T-helper 2 cell (primary cell): ENCODE measurements at regions not wholly inside any gene's neighbourhood (a gene's known extent, or its start where the extent isn't known, plus 50 kb on each side); places are given as distances from the start of the nearest gene placed in this dataset.
A peak's percentile ranks its signal among the peaks of the same experiment; 100 is the strongest.

Experiments used
- DNase-seq, 5 experiments: peaks; one replicate each; pipeline versions ENCODE4 v3.0.0 to v3.0.0-alpha.2; 2012 to 2022

DNA sequence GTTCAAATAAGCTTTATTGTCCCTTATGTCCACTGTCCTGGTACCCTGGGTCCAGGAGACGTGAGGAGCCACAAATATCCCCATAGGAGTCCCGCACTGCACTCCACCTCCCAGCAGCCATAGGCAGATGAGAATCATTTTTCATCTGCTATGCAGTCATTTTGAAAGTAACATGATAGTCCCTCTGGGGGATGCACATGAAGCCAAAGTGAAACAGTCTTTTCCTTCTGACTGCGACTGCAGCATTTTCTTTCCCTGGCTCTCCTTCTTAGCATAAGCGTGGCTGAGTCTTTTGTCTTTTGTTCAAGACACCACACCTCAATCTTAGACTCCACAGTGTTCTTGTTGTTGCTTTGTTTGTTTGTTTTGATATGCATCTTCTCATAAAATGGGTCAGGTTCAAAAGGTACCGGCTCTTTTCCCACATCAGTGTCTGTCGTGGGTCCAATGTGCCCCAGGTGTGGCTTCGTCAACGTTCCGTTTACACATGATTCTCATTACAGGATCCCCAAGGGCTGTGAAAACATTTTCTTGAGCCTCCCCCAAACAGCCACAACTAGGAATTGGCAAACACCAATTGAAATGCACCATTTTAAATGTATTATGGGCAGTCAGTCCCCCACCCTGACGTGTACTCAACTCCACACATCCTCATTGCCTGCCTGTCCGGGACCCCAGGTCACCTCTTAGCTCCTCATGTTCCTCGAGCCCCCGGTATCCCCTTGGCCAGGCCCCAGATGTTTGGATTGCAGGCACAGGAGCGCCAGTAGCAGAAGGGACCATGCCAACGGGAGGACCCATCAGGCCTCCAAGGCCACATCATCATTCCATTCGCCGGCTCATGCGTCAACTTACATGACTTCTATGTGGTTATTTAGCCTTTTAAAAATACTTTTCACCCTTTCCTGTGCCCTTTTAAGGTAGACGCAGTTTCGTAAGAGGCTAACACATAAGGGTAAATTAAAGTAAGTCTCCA lies 237.8 kb upstream of the DAPK1 start:
- no peak for DNase-seq

DNA sequence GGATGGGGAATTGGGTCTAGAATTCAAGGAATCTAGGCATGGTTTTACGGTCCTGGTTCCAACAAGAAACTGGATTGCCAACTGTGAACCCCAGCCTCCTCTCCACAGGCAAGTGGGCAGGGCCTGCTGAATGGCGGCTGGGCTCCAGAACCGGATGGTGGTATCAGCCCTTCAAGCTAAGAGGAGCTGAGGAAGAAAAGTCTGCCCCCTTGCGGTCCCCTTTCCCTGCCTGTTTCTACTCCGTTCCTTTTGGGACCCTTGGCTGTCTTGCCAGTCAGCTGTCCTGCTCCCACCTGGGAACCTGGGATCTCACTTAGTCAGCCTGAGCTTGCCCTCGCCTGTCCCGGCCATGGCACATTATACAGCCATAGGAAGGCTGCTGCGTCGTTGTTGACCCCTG lies 234.4 kb upstream of the DAPK1 start:
- DNase-seq, result no peak

DNA sequence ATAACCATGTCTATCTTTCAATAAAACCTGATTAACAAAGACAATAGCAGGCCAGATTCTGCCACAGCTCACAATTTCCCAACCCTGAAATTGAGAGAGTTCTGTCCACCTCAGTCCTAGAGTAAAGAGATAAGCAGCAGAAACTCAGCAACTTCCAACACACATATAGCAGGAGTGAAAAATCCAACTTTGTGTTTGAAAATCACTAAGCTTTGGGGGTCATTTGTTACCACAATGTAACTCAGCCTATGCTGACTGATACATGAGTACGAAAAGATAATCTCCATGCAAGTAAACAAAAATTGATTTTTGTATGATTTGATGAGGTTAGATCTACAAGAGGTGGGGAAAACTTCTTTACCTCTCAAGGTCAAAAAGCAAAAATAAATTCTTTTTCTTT lies 231.0 kb upstream of the DAPK1 start:
- DNase-seq, result no peak

DNA sequence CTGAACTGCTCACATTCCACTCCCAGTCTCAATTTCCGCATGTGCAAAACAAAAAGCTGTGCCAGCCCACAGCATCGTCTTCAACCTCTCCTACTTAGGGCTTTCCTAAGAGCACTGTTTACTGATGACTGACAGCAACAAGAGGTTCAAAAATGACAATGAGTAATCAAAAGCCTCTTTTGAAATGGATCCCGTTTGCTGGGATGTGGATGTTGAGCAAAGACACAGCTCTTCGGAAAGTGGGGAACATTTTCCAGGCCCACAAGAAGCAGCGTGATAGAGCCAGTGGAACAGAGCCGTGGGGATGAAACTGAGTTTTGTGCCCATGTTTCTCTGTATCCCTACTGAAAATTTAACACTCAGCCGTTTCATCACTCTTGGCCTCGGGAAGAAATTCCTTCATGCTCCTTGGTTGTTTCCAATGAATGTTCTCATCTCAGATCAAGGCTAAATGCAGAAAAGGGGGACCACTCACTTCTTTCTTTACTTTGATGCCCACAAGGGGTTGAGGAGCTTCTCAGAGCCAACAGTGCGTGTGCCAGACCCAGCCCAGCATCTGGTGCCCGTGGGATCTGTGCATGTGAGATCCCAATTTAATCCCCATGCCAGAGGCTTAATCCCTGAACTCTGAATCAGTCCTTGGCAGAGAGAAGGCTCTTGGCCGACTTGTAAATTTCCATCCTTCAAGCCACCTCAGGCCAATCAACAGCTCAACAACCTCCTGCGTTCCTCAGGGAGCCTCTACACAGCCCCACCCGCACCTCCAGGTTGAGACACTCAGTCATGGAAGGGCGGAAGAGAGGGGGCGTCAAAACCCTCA lies 230.2 kb upstream of the DAPK1 start:
- DNase-seq, result no peak

DNA sequence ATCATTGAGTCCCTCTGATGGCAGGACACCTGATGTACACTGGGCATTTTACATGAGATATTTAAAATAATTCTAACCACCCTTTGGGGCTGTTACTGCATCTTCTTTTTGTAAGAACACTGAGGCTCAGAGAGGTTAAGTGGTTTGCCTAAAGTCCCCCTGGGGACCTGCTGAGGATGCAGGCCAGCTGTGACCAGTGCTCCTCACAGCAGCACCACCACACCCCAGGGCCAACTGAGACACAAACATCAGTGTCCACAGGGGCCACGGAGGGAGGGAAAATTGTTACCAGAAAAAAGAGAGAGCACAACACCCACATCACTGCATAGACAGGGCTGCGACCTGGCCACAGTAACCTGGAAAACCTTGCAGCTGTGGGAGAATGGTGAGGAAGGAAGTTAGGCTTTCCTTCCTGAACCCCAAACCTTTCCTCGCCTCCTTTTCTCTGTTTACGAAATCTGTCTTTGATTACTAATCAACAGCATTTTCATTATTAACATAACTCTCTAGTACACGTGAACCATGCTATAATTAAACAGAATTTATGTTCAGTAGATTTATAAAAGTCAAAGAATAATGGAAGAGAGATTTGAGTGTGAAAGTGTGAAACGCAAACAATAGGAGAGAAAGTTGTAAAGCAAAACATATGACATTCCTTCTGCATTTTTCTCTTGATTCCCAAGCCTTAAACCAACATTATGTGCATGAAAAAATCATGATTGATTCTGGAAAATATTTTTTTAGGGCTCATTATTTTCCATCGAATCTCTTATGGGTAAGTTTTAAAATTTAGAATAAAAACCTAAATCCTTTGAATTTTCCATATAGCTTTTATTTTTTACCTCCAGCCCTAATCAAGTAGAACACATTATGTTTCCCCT lies 228.1 kb upstream of the DAPK1 start:
- DNase-seq, result no peak

DNA sequence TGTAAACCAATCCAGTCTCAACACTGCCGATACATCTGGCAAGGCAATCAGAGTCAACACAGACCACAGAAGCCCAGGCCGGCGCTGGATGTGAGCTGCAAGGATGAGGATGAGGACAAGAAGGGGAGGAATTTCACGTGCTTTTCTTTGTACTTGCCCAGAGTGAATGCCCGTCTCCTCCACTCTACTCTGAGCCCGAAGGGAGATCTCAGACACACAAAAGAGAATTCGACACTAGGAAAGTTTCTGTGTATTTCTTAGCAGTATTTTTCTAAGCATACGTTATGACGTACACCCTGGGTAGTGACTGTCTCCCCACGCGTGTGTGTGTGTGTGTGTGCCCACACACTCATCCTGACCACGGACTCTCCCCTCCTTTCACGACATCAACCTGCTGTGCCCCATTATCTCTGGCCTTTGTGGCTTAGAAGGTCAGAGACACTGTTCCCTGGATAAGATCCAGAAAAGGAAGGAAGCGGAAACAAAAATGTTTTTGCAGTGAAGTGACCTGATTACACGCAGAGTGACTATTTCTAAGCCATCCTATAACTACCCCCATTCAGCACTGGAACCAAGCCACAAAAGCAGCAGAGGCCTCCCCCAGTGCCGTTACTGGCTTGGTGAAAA lies 227.3 kb upstream of the DAPK1 start:
- DNase-seq, result no peak

DNA sequence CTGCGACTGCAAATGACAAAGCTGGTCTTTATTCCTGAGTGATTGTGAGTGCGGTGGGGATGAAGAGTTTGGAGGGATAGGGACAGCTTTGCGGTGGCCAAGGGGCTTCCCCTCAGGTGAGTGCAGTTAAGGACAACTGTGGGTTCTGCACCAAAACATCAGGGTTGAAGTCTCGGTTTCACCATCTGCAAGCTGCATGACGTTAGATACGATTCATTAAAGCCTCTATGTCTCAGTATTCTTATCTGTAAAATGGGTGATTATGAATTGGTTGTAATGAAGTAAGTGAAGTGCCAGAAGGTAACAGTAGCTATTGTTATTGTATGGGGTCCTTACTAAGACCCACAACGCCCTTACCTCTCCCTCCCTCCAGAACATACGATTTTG lies 226.8 kb upstream of the DAPK1 start:
- no peak for DNase-seq

DNA sequence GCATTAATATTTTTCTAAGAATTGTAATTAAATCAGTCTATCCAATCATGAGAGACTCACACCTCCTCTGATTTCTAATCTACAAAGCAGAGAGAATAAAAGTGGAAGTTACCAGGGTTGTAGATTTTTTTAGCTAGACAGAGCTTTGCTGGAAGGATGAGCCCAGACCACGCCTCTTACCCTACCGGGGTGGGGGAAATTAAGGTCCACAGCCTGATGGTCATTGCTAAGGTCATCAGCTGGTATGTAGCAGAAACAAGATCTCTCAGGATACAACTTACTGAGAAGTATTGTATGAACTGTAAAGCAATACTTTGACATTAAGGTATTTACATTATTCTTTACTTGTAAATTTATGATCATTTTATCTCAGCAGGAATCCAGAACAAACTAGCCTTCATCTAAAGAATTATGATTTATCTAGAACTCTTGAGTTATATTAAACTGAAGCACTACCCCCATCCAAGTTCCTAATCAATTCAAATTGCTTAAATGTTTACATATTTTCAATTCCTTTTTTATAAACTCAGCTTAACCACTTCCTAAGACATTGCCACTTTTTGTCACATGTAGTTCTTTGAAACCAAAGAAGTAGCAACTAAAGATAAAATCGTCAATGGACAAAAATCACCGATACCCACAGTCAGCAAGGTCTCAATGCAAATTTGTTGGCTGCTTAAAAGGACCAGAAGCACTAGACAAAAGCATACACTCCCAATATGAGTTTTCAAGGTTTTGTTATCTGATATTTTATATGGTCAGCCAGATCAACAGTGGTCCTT lies 225.8 kb upstream of the DAPK1 start:
- peak in 2 of 5 experiments; percentile 13 to 37 for DNase-seq

DNA sequence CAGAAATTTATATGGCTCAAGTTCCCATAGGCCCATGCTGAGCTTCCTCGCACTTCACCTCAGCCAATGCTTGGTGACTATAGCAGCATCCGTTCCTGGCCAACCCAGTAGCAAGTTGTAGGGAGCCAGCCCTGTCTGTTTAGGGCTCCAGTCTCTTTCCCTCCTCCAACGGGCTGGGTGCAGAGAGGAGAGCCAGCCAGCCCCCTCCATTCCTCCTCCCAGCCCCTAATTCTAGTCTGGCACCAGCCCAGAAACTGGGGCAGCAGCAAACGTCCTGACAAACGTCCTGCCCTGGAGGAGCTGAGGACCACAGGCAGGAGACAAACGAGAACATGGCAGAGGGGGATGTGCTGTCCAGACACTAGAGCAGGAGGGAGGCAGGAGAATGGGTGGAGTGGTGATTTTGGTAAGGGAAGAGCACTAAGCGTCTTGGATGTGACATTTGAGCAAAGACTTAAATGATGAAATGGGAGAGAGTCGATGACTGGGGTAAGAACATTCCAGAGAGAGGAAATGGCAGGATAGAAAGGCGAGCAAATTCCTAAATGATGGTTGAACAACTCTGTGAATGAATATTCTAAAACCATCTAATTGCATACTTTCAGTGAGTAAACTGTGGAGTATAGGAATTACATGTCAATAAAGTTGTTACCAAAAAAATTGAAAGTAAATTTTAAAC lies 222.5 kb upstream of the DAPK1 start:
- no peak for DNase-seq

DNA sequence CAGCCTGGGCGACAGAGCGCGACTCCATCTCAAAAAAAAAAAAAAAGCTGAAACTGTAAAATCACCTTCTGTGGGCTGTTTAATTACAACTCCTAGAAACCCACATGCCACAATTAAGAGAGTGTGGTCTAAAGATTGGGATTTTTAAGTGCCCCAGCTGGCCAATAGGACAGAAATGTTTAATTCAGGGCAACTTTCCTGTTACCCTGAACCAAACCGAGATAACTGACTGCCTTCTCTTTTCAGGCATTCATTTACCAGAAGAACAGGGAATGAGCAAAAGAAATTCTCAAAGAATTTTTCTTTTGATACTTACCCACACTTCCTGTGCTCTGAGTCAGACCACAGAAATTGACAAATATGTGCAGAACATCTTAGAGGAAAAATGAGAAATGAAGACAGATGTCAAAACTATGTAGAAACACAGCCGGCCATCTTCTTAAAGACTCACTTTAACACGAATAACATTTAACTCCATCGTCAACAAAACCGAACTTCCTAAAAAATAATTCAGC lies 221.3 kb upstream of the DAPK1 start:
- peak in 2 of 5 experiments; percentile 27 to 40 for DNase-seq

DNA sequence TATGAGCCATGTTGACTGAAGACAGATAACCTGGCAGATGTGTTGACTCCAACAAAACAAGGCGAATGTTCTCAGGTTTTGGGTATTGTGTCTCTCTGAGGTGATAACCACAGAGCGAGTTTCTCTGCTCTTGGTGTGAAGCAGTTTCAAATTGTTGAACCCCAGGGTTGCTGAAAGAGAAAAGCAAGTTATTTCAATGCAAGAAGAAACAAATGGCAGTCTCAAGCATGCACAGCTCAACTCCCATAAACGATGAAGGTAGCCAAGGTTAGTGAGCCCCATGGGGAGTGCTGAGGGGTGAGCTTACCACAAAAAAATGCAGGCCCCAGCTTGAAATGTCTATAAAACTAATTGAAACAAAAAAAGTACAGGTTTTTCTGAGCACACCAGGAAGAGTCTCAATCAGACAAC lies 220.8 kb upstream of the DAPK1 start:
- peak in 2 of 5 experiments; percentile 37 to 42 for DNase-seq

DNA sequence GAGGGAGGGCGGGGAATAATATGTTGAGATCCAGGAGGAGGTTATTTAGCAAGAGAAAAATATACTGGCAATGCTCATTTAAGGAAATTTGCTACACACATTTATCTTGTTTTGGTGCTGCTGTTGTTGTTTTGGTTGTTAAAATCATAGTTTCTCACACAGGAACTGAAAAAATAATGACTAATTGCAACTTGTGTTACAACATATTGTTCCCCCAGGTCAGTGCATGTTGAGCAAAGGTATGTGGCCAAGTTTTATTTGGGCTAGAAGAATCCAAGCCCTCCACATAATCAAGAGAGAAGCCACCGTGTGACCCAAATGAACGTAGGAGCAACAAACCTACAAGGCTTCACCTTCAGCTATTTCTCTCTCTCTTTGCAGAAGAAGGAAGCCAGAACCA lies 220.3 kb upstream of the DAPK1 start:
- DNase-seq, result no peak

DNA sequence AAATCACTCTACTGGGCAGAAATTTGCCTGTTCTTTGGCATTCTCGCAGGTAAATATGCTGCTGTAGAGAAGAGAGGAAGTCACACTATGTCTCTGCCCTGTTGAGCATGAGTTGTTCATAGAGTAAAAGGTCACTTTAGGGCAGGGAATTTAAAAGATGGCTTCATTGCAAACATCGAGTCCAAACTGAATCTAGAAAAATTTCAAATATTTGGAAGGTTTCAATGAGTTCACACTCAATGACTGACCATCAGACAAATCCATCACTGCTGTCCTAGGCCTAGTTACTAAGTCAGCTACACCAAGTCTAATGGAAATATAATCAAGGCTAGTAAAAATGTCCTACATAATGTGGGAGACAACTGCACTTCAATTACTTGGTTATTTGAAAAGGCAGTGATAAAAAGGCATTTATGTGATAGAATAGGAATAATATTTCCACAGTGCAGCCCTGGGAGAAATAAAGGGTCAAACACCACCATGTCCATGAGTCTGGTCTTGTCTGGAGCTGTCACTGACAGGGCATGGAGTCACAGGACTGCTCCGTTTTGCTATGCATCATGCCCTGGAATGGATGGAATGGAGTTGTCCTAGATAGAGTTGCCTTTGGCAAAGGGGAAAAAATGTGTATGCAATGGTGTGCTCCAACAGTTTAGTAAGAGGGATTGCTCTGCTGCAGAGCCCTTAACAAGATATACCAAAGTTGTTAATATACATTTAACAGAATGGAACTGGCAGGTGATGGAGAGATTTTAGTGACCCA lies 218.5 kb upstream of the DAPK1 start:
- no peak for DNase-seq

DNA sequence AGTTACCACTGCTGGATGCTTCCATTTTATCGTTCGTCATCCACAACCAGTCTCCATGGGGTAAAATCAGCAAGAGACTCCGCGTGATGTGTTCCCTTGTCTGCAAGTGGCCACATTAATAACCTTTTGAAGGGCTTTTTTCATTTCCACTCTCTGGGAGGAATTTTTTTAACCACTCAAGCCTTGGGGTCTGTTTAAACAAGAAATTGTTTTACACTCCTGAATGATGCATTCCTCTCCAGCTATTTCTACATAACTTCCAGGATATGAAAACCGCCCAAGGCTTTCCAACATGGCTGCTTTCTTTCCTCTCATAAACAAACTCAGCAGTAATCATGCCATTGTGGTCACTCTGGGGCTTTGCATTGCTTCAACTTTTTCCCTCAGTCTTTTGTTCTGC lies 217.2 kb upstream of the DAPK1 start:
- no peak for DNase-seq

DNA sequence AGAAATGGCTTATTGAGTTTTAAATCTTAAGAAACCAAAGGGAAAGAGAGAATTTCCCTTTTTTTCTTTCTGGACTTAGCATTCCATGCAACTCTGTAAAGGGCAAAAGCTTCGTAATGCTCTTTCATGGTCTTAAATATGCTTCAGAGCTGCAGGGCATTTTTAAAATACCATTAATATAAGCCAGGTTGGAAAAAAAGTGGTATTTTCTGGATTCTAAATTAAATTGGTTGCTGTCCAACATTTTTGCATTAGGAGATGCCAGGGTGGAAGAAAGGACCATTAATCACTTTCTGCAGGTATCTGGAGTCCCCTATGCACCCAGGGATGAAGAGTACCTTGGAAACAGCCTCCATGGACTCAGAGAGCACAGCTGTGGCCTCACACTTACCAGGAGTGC lies 215.1 kb upstream of the DAPK1 start:
- DNase-seq, result no peak

DNA sequence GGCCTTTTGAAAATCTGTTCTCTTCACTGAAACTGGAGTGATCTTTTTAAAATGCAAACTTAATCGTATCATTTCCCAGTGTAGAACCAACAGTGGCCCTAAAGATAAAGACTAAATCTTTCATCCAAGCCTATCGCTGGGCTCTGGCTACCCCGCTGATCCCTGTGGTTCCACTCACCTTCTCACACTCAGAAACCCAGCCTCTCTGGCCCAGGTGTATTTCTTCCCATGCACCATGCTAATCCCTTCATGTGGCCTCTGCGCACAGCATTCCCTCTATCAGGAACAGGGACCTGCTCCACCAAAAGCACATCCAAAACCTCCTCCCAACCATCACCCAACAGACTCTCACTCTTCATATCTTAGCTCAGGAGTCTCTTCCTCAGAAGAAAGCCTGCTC lies 214.1 kb upstream of the DAPK1 start:
- no peak for DNase-seq

DNA sequence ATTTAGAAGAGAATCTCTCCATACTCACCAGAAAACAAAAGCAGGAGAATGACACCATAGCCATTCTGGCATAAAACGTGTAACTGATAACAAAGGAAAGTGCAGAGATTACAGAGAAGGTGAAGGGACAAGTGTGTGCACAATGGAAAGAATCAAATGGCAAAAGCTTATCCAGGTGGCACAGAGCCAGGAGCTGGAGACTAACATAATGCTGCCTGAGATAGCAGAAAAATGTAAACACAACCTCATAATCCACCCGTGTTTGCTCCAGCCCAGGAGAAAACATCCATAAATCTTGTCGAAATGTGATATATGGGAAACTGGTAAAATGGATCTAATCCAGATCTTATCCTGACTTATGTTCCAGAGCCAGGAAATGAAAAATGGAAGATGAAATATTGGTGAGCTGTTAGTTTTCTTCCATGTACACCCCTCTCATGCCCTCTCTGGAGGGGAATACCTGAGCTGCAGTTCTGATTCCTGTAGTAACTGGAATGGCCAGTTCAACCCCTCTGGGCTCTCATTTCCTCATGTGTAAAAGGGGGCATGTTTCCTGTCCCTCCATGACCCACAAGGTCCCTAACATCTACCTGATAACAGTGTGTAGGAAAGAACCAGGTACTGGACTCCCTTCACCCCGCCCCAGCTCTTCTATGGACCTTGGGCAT lies 212.3 kb upstream of the DAPK1 start:
- DNase-seq, result no peak

DNA sequence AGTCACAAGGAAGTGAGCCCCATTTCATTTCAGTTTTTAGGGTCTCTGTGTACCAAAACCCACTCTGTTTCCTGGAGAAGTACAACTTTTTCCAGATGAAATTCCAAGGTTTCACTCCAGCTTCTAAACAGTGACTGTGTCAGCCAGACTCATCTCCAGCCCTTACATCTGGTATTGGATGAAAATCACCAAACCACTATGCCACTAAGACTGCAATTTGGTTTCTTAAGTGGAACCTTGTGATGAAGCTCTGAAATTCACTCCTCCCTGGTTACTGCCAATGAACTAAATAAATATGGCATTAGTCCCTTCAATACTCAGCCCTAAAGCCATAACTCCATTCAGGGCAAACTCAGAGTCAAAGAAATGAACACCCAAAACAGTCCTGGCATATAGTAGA lies 211.2 kb upstream of the DAPK1 start:
- DNase-seq, result no peak
